Ovary (tissue), 3 donors: ENCODE measurements at regions not wholly inside any gene's neighbourhood (a gene's known extent, or its start where the extent isn't known, plus 50 kb on each side); places are given as distances from the start of the nearest gene placed in this dataset.
"Not testable (repeated sequence)": the region's sequence is repeated elsewhere in the genome, so short reads cannot be mapped to it uniquely, and the experiment has no call there.

ENCODE experiments used
- EP300 ChIP-seq: sonication (generic); formaldehyde crosslinking; IDR thresholded peaks from one replicate; pipeline ENCODE4 v1.6.1; 2017; ENCODE audit warnings: antibody characterized with exemption
- POLR2A ChIP-seq: fragments of 450-650 bp; IDR thresholded peaks from one replicate; pipeline ENCODE4 v1.6.1; 2017; ENCODE audit warnings: antibody characterized with exemption, mild to moderate bottlenecking, moderate library complexity
- TF ChIP-seq, protein P1 (sequence below), 3 donors: fragments of 450-650 bp in 2 of 3; fragments of 200-600 bp in 1 of 3; IDR thresholded peaks; one replicate each; pipeline versions ENCODE4 v1.5.1 to v1.8.0; 2016 to 2022; ENCODE audit warnings: antibody characterized with exemption in 3 of 3, mild to moderate bottlenecking in 1 of 3
- donor health status: DM: no; HTN: no; CAD: no.

DNA sequence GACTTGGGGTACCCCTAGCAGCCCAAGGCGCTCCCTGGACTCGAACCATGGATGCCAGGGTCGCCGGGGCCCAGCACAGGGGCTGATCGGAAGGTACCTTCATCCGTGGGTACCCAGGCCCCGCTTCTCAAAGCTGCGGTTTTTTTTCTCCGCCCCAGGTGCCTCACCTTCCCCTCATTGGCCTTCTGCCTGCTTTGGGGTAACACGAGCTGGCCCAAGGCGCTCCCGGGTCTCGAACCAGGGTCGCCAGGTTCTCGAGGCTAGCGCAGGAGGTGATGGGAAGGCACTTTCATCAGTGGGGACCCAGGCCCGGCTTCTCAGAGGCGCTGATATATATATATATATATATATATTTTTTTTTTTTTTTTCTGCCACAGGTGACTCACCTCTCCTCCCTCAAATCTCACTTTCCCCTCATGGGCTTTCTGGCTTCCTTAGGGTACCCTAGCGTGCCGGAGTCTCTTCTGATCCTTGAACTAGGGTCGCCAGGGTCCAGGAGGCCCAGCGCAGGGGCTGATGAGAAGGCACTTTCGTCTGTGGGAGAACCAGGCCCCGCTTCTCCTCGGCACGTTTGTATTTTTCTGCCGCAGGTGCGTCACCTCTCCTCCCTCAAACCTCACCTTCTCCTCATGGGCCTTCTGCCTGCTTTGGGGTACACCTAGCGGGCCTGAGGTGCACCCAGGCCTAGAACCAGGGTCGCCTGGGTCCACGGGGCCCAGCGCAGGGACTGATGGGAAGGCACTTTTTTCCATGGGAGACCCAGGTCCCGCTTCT lies 1480.0 kb upstream of the TPTE start:
- TF ChIP-seq, protein P1, sequence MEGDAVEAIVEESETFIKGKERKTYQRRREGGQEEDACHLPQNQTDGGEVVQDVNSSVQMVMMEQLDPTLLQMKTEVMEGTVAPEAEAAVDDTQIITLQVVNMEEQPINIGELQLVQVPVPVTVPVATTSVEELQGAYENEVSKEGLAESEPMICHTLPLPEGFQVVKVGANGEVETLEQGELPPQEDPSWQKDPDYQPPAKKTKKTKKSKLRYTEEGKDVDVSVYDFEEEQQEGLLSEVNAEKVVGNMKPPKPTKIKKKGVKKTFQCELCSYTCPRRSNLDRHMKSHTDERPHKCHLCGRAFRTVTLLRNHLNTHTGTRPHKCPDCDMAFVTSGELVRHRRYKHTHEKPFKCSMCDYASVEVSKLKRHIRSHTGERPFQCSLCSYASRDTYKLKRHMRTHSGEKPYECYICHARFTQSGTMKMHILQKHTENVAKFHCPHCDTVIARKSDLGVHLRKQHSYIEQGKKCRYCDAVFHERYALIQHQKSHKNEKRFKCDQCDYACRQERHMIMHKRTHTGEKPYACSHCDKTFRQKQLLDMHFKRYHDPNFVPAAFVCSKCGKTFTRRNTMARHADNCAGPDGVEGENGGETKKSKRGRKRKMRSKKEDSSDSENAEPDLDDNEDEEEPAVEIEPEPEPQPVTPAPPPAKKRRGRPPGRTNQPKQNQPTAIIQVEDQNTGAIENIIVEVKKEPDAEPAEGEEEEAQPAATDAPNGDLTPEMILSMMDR (IDR thresholded peaks at IDR 0.05), result not testable (repeated sequence)
- TF ChIP-seq POLR2A, EP300: not testable (repeated sequence)
